ENCODE measurements at regions not wholly inside any gene's neighbourhood (a gene's known extent, or its start where the extent isn't known, plus 50 kb on each side); places are given as distances from the start of the nearest gene placed in this dataset.

DNA sequence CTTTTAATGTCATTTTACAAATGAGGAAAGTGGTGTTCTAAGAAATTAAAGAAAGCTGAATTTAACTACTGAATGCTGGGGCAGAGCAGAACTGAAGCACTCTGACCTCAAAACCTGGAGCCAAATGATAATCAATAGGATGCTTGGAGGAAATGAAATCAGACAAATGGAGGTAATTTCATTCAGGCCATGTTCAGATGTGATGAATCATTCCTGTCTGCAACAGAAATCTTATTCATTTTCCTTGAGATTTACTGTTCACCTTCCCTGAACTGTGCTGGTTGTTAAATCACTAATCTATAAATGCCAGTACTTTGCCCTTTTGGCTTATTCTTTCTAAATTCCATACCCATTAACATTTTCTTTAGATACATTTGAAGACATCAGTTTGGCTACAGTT is 85.6 kb upstream of the SNX7 start:
- no peaks in the 10 kb centered on the region for H3K36me3 ChIP-seq (ENCODE audit: control insufficient read depth, insufficient read depth, low read length)
- no peak overlapping the region for H3K4me3 ChIP-seq (ENCODE audit: low read depth, low read length)
- POLR2A ChIA-PET = no interaction called here
- DNase-seq (ENCODE audit: low read depth) = no peak
- TF ChIP-seq, protein P1, sequence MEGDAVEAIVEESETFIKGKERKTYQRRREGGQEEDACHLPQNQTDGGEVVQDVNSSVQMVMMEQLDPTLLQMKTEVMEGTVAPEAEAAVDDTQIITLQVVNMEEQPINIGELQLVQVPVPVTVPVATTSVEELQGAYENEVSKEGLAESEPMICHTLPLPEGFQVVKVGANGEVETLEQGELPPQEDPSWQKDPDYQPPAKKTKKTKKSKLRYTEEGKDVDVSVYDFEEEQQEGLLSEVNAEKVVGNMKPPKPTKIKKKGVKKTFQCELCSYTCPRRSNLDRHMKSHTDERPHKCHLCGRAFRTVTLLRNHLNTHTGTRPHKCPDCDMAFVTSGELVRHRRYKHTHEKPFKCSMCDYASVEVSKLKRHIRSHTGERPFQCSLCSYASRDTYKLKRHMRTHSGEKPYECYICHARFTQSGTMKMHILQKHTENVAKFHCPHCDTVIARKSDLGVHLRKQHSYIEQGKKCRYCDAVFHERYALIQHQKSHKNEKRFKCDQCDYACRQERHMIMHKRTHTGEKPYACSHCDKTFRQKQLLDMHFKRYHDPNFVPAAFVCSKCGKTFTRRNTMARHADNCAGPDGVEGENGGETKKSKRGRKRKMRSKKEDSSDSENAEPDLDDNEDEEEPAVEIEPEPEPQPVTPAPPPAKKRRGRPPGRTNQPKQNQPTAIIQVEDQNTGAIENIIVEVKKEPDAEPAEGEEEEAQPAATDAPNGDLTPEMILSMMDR (IDR thresholded peaks at IDR 0.05; ENCODE audit: insufficient read depth, low read depth, low read length) = no peak
- CTCF ChIA-PET = no interaction called here
- no peaks in the 10 kb centered on the region for H3K27me3 ChIP-seq (ENCODE audit: control insufficient read depth, insufficient read depth, low read length)

DNA sequence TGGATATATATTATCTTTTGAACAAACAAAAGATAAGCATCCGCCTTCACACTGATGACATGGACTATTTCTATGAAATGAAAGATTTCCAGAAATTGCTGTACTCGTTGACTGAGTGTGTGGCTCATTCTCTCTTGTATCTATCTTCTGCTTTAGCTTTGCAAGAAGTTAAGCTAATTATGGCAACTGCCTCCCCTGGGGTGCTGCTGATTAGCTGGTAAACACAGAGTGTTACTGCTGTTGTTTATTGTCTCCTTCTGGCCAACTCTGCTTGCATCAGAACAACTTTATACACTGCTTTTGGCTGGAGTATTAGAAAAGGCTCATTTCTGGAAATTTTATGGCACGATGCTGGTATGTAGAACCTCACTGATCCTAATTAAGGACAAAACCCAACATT is 95.6 kb upstream of the SNX7 start:
- ChIA-PET POLR2A (no interaction called here), CTCF (interaction anchor here (0.6 to 1.6 kb wide), 2 partner anchors 9 to 10 kb away, joined by 3 read pairs; no protein-coding TSS in a partner anchor)
- Histone ChIP-seq H3K4me3 (ENCODE audit: low read depth, low read length) (no peak overlapping the region), H3K27me3 (ENCODE audit: control insufficient read depth, insufficient read depth, low read length) (no peaks in the 10 kb centered on the region), H3K36me3 (ENCODE audit: control insufficient read depth, insufficient read depth, low read length) (no peaks in the 10 kb centered on the region)
- no peak for DNase-seq (ENCODE audit: low read depth)
- TF ChIP-seq, protein P1 (IDR thresholded peaks at IDR 0.05; ENCODE audit: insufficient read depth, low read depth, low read length) = no peak

DNA sequence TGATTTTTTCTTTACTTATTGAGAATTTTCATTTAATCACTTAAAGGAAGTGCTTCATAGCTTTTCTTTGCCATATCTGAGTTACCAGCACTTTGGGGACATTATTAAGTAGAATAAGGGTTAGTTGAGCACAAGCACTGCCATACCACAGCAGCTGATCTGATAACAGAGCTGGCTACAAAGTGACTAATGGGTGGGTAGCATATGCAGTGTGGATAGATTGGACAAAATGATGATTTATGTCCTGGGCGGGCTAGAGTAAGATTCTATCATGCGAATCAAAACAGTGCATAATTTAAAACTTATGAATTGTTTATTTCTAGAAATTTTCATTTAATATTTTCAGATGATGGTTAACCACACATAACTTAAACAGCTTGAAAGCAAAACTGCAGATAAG is 102.2 kb upstream of the SNX7 start:
- H3K4me3 ChIP-seq (ENCODE audit: low read depth, low read length) = no peak overlapping the region
- DNase-seq (ENCODE audit: low read depth) = no peak
- POLR2A ChIA-PET = no interaction called here
- no peaks in the 10 kb centered on the region for H3K27me3 ChIP-seq (ENCODE audit: control insufficient read depth, insufficient read depth, low read length)
- CTCF ChIA-PET = interaction anchor here (0.6 to 0.7 kb wide), 2 partner anchors 86 to 104 kb away, joined by 3 to 4 read pairs; no protein-coding TSS in a partner anchor
- TF ChIP-seq, protein P1 (IDR thresholded peaks at IDR 0.05; ENCODE audit: insufficient read depth, low read depth, low read length) = no peak
- H3K36me3 ChIP-seq (ENCODE audit: control insufficient read depth, insufficient read depth, low read length) = no peaks in the 10 kb centered on the region

DNA sequence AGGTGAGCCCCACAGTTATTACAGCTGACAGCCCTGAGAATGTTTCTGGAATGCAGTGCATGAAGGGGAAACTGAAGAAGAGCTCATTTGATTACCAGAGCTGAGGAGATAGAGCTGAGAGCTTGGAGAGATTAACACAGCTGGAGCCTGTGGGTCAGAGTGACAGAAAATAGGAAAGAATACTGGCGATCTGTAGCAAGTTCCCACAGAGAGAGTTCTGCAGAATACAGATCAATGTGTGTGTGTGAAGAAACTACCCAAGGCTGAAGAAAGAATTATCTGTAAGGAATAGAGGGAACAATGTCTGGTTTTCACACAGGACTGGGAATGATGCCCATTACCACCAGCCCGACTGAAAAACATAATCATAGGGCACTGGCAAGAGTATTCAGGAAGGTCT is 103.6 kb upstream of the SNX7 start:
- DNase-seq (ENCODE audit: low read depth) = no peak
- no peaks in the 10 kb centered on the region for H3K36me3 ChIP-seq (ENCODE audit: control insufficient read depth, insufficient read depth, low read length)
- ChIA-PET POLR2A (no interaction called here), CTCF (no interaction called here)
- TF ChIP-seq, protein P1 (IDR thresholded peaks at IDR 0.05; ENCODE audit: insufficient read depth, low read depth, low read length) = no peak
- no peak overlapping the region for H3K4me3 ChIP-seq (ENCODE audit: low read depth, low read length)
- H3K27me3 ChIP-seq (ENCODE audit: control insufficient read depth, insufficient read depth, low read length) = no peaks in the 10 kb centered on the region

DNA sequence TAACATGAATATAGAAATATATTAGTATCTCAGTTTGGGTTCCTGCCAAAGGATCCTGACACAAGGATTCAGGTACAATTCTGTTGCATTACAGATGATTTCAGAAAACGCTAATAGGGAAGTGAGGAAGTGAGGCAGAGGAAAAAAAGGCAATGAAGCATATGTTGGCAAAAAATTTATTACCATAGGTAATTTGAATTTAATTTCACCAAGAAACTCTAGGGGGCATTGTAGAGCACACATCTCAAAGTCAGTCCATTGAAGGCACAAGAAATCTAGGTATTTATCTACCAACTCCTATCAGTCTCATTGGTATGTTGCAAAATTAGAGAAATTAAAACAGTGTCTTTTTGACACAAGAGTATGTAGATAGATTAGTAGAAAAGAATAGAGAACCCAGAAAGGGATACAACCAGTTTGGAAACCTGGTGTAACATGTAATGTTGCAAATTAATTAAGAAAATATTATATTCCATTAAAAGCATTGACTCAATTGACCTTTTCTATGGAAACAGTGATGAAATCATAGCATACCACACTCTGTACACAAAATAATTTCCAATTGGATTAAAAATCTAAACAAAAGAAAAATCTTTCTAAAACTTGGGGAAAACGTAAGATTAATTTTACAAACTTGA is 104.9 kb upstream of the SNX7 start:
- no peak for DNase-seq (ENCODE audit: low read depth)
- TF ChIP-seq, protein P1 (IDR thresholded peaks at IDR 0.05; ENCODE audit: insufficient read depth, low read depth, low read length) = peak; percentile 47
- Histone ChIP-seq H3K36me3 (ENCODE audit: control insufficient read depth, insufficient read depth, low read length) (no peaks in the 10 kb centered on the region), H3K27me3 (ENCODE audit: control insufficient read depth, insufficient read depth, low read length) (no peaks in the 10 kb centered on the region), H3K4me3 (ENCODE audit: low read depth, low read length) (no peak overlapping the region)
- POLR2A ChIA-PET = no interaction called here
- CTCF ChIA-PET = interaction anchor here (1.0 kb wide), 1 partner anchor 9 kb away, joined by 3 read pairs; no protein-coding TSS in a partner anchor
